HG03457 (cell line): ENCODE measurements at regions not wholly inside any gene's neighbourhood (a gene's known extent, or its start where the extent isn't known, plus 50 kb on each side); places are given as distances from the start of the nearest gene placed in this dataset.
"Not testable (repeated sequence)": the region's sequence is repeated elsewhere in the genome, so short reads cannot be mapped to it uniquely, and the experiment has no call there.

Experiments used
- ATAC-seq: cut with Tn5 transposase; IDR thresholded peaks from one replicate; pipeline ENCODE4 v1.9.1; 2021; ENCODE audit warnings: moderate number of reproducible peaks; ENCODE audit not compliant: unreplicated experiment

DNA sequence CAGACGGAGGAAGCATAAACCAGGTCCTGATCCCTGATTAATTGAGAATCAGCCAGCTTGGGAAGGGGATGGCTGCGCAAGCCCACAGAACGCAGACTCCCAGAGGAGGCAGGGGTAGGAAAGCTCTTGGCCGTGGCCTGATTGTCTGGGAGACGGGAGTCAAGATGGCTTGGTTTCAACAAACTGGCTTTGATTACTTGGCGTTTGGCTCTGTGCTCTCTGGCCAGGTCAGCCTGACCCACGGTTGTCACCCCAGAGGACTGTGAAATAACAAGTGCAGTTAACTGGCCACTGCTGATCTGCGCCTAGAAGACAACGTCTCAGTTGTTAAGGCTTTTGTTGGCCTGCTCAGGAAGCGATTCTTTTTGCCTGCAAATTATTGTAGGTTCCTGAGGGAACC lies 387.0 kb upstream of the PROK2 start:
- no peak for ATAC-seq

DNA sequence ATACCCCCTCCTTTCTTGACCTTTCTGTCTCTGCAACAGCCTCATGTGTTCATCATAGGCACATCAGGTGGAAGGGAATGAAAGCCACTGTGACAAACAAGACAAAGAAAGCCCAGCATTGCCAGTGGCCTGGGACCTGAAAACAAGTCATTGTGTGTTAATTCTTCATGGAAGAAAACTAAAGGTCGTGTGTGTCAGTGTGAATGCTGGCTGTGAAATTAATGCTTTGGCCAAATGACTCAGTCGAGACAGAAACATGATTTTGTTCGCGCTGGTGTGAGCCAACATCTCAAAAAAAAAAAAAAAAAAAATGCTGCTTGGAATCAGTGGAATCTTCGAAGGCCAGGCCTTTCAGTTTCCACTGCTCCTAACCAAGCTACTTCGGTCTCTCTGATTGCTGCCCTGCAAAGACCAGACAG lies 386.5 kb upstream of the PROK2 start:
- no peak for ATAC-seq

DNA sequence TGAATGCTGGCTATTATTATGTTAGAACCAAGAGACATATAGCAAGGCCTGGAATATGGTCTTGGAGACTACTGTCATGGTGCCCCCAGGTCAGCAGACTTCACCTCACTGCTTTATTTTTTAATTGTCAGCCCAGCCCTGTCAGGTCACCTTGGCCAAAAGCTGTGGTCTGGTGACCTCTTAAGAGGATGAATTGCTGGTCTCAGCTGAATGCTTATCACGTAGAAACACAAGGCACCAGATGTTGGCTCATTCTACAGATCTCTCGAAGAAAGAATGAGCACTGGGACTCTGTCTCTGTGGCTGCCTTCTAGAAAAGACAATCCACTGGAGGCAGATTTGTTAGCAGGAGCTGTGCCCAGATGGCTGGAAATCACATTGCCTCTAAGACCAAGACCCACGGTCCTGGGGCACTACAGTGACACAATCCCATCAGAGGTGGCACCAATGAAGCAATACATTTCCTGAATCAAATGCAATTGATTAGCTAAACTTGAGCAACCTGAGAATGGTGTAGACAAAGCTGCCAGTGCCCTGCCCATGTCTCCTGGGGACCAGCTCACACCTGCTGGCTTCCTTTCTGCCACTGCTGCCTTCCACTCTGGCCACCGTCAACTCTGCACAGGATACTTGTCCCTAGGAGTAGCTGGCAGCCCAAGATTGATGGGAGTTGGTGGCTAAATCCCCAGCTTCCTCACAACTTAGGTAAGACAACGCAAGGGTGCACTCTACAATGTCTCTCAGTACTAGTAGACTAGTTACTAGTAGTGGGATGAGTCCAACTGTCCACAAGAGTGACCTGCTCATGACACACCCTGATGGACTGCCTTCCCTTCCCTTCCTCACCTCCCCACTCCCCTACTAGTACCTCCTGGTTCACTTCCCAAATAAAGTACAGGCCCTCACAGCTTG lies 384.9 kb upstream of the PROK2 start:
- no peak for ATAC-seq

DNA sequence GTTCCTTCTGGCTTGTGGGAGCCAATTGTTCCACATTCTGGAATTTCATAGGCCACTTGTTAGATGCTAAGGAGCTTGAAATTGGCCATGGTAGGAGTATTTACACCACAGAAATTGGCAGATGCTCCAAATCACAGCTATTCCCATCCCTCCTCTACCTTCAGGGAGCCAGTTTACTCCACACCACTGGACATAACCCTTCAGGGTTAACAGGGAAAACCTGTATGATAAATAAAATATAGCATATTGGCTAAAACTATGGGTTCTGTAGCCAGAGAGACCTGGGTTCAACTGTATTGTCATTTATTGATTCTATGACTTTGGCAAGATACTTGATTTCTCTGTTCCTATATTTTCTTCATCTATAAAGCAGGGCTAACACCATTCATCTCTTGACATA lies 384.2 kb upstream of the PROK2 start:
- ATAC-seq = no peak

DNA sequence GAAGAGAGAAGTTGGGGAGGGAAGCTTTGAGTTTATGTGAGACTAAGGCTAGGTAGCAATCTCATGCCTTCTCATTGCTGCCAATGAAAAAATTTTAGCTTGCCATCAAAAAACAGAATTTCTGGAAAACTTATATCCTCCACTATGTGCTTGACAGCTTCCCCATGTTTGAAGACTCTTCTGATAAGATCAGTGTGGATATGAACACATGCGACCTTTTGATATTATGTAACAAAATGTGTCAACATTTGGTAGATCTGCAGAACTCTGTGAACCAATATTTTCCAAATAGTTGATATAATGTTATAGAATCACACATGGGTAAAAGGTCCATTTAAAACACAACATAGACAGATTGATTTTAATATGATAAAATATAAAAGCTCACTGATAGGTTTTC lies 380.9 kb upstream of the PROK2 start:
- ATAC-seq = no peak

DNA sequence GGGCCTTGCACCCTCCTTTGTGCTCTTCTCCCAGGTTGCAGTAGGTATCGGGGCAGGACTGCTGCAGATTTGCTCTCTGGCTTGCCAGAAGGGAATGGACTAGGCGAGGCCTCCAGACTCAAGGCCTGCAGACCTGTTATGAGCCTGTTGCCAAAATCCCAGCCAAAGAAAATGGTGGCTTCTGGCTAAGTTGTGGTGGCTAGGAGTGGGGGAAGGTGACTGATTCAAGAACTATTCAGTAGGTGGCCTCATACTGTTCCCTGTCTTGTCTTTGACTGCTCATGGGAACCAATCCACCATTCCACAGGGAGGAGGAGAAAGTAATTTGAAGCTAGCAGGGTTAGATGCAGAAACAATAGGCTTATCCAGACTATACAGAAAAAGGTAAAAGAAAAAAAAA lies 380.4 kb upstream of the PROK2 start:
- no peak for ATAC-seq

DNA sequence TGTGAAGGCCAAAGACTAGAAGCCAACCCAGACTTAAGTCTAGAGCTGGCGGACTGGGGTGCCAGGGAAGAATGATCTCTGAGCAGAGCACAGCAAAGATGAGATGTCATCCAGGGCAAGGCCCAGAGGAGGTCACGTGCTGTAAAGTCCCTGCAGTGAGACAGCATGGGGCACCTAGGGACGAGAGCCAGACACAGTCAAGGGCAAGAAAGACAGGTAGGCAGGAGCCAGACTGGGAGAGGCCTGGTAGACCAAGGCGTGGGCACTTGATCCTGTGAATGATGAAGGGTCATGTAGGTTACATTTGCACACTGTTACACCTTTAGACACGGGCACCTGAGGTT lies 379.7 kb upstream of the PROK2 start:
- ATAC-seq = no peak

DNA sequence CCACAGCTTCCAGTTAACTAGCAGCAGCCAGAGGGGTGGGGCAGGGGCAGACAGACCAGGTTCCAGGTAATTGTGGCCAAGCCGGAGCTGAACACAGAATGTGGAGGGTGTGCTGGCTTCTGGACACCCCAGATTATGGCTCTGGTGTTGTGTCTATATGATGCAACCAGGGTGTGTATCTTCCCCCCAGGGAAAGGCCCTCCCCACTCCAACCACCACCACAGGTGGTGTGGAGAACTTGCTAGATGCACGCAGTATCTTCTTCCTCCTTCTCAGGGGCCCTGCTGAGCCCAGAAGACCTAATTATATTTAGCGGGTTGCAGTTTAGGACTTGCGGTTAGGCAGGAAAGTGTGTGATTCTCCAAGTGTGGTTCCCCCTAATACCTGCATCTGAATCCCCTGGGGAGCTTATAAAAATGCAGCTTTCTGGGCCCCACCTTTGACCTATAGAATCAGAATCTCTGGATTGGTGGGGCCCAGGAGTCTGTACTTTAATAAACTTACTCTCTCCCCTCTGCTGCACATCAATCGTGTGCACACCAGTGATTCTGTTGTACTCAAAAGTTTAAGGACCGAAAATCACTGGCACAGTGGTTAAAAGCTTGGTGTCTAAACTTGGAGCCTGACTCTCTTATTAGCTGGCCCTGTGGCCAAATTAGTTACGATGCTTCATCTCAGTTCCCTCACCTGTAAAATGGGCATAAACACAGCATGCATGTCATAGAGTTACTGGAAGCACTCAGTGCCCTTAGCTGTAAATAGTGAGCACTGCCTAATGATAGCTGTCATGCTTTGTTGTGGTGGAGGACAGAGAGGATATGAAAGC lies 379.1 kb upstream of the PROK2 start:
- ATAC-seq = peak; percentile 90

DNA sequence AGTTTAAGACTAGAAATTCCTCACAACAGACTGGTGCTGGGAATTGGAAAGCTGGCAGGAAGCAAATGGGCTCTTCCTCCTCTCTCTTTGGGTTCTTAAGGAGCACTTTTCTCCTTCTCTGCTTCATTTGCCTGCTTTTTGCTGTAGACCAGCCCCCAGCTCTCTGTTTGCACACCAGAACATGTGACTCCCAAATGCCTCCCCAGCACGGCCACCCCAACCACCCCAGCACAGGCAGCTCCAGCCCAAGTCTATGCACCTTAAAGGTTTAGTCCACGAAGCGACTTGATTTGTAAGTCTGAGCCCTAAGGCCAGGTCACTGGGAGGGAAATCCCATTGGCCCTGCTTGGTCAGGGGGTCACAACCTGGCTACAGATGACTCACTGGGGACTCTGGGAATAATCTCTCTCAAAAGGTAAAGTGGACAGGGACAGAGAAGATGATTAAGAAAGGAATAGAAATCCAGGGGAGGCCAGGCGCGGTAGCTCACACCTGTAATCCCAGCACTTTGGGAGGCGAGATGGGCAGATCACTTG lies 377.8 kb upstream of the PROK2 start:
- ATAC-seq = no peak

DNA sequence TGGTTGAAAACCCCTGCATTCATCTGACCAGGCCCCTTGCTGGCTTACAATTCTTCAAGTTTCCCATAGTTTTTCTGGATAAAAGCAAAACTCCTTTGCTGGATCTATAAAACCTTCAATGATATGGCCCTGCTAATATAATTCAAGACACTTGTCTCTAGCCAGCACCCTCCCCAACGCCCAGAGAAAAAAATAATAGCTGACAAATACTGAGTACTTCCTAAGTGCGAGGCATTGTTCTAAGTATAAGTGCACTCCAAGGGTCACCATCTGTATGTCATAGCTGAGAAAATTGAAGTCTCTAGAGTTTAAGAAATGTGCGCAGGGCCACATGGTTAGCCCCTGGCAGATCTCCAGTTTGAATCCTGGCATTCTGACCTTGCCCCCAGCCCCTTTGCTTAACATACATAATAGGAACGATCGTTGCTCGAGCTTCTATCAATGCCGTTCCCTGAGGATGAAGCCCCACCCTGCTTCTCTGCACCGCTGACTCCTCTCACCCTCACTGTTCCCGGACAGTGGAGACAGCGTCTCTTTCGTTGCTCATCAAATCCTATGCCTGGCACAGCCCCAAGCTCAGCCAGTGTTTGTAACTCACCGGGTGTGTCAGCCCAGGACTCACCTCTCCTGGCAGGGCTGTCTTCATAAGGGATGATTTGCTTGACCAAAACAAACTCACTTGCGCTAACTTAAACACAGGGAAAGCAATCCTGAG lies 377.1 kb upstream of the PROK2 start:
- ATAC-seq = no peak

DNA sequence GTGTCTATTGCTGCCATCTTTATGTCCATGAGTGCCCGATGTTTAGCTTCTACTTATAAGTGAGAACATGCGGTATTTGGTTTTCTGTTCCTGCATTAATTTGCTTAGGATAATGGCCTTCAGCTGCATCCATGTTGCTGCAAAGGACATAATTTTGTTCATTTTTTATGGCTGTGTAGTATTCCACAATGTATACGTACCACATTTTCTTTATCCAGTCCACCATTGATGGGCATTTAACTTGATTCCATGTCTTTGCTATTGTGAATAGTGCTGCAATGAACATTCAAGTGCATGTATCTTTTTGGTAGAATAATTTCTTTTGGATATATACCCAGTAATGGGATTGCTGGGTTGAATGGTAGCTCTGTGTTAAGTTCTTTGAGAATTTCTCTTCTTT lies 376.3 kb upstream of the PROK2 start:
- not testable (repeated sequence) for ATAC-seq

DNA sequence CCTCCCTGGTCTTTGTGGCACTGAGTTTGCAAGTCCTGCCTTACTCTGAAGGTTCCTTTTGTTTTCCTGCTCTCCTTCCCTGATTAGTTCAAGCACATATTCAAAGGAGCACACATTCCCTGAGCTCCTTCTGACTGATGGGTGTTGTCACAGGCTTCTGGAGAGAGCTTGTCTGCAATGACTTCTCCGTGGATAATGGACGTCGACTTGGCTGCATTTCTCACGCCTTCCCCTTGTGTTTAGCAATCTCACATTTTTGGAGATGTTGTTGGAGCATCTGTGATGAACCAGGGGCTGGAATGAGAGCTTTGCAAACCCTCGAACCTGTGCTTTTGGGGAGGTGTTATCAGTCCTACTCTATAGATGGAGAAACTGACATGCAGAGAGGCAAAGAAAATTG lies 375.4 kb upstream of the PROK2 start:
- ATAC-seq = no peak

DNA sequence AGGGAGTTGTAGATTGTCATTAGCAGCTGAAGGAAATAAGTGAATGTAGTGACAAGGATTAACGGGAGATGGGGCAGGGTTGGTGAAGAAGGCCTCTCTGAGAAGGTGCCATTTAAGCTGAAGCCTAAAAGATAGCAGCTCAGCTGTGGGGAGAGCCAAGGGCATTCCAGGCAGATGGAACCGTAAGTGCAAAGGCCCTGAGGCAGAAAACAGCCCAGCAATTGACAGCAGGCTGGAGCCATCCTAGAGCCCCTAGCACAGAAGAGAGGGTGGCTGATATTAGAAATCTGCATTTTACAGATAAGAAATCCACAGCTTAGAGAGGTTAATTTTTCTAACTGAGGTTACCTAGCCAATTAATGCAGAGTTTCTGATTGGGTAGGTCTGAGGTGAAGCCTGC lies 374.5 kb upstream of the PROK2 start:
- ATAC-seq = no peak

DNA sequence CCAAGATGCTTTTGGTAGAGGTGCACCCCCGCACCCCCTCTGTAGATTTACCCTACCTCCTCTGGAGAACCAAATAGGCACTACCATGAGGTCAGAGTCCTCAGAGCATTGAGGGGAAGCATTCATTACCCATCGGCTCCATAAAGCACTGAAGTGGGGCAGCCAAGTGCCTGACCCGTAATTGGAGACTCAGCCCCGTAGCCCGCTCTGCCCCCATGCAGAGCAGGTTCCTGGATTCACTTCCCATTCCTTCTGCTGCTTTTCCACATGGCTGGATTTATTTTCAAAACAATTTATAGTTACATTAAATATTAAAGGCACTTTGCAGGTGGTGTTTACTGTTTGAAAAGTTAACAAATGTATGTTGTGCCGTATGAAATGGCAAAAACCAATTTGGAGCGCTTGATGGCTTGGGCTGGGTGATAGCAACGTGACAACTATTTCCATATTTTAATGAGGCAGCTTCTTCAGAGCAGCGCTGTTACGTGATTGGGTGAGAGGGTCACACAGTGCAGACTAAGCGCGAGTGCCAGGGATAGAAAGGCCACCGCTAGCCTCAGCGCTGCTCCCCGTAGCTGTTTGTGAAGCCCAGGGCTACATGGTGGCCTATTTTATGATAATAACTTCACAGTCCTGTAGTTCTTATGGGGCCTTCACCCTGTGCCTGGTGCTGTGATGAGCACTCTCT lies 373.8 kb upstream of the PROK2 start:
- no peak for ATAC-seq

DNA sequence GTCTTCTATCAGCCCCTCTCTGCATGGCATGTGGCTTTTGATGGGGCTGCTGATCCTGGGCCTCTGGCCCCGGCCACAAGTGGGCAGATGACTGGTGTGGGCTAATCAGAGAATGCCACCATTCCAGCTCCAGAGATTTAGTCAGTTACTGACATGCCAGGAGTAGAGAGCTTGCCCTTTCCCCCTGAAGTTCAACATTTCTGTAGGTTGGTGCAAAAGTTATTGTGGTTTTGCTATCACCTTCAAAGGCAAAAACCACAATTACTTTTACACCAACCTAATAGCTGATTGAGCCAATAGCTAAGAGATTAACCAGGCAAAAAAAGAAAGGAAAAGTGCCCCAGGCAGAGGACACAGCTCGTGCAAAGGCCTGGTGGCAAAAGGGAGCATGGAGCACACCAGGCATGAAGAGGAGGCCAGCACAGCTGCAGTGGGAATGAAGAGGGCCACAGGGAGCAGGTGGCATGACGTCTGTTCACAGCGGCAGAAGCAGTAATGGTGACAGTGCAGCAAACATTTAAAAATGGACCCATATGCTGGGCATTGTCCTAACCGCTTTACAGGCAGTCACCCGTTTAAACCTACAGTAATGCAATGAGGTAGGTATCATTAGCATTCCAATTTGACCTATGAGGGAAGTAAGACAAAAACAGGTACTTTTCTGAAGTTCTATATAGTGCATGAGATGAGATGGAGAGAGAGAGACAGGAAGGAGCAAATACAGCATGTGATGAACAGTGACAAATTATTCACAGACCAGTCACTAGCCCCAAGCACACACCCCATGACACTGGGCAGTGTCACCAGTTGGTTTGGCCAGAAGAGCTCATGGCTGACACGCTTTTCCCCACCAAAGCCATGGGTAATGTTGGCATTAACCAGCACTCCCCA lies 373.0 kb upstream of the PROK2 start:
- peak; percentile 64 for ATAC-seq

DNA sequence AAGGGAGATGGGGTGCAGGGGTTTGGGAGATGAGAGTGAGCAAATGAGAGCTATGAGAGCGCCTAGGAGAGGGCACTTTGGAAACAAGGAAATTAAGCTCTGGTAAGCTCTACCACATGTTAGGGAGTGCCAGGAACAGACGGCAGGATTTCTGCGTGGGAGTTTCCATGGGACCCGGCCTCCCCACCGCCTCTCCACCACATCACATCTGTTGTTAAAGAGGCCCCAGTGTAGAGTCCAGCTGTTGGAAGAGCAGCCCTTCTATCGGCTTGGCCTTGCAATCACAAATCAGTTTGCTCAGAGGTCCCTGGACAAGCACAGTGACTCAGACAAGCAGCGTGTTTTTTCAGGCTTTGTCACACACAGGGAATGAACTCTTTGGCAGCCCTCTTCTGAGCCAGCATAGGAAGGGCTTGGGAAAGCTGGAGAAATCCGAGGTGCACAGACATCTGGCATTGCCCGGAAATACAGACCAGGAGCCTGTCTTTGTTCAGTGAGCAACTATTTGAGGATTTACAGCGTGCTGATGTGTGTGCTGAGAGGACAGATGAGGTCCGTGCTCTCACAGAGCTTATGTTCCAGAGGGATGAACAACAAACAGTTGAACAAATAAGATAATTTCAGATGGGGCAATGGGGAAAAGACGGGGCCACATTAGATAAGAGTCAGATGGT lies 370.6 kb upstream of the PROK2 start:
- no peak for ATAC-seq

DNA sequence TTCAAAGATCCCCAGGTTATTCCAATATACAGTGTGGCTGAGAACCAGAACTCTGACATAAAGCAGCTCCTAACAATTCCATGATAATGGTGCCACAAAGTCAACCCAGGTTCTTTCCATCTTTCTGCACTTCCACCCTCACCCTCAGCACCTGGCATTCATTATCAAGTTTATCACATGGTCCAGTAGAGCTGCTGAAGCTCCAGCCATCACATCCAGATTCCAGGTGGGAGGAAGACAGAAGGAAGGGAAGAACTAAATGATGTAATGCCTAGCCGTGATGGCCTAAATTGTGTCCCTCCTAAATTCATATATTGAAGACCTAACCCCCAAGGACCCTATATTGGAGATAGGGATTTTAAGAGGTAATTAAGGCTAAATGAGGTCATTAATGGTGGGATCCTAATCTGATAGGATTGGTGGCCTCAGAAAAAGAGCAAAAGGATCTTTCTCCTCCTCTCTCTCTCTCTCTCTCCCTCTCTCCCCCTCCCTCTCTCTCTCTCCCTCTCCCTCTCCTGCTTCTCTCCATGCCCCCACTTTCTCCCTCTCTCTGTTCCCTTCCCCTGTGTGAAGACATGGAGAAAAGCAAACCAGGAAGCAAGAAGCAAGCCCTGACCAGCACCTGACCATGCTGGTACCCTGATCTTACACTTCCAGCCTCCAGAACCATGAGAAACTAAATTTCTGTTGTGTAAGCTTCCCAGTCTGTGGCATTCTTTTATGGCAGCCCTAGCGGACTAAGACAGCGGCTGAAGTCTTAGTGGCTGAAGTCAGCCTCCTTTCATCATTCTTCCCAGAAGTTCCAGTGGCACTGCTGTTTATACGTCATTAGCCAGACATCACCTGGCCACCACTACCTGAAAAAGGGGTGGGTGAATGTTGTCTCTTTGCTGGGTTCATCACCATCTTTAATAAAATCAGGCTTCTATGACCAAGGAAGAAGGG lies 369.7 kb upstream of the PROK2 start:
- ATAC-seq = no peak
